ENCODE measurements at regions not wholly inside any gene's neighbourhood (a gene's known extent, or its start where the extent isn't known, plus 50 kb on each side); places are given as distances from the start of the nearest gene placed in this dataset.

DNA sequence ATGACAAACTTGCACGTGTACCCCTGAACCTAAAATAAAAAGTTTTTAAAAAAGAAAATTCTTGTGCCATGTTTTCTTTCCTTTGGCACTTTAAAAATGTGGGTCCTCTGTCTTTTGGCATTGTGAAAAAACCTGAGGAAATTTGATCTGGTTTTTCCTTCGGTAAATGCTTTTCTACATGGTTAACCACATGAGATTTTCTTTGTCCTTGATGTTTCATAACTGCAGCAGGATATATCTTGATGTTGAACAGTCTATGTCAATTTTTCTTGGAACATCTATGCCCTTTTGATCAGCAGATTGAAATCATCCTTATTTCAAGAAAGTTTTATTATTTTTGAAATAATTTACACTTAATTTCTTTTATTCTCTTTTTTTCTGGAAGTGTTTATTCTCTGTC lies 109.1 kb downstream of the TMEM17 start:
- TF ChIP-seq, protein P1, sequence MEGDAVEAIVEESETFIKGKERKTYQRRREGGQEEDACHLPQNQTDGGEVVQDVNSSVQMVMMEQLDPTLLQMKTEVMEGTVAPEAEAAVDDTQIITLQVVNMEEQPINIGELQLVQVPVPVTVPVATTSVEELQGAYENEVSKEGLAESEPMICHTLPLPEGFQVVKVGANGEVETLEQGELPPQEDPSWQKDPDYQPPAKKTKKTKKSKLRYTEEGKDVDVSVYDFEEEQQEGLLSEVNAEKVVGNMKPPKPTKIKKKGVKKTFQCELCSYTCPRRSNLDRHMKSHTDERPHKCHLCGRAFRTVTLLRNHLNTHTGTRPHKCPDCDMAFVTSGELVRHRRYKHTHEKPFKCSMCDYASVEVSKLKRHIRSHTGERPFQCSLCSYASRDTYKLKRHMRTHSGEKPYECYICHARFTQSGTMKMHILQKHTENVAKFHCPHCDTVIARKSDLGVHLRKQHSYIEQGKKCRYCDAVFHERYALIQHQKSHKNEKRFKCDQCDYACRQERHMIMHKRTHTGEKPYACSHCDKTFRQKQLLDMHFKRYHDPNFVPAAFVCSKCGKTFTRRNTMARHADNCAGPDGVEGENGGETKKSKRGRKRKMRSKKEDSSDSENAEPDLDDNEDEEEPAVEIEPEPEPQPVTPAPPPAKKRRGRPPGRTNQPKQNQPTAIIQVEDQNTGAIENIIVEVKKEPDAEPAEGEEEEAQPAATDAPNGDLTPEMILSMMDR (IDR thresholded peaks at IDR 0.05): no peak
- no peak for TF ChIP-seq POLR2AphosphoS5 (IDR thresholded peaks at IDR 0.05; ENCODE audit: low read depth, low read length)
- no peak for TF ChIP-seq TCF7L2 (IDR thresholded peaks at IDR 0.05; ENCODE audit: low read depth, low read length)
- TF ChIP-seq, protein P2, sequence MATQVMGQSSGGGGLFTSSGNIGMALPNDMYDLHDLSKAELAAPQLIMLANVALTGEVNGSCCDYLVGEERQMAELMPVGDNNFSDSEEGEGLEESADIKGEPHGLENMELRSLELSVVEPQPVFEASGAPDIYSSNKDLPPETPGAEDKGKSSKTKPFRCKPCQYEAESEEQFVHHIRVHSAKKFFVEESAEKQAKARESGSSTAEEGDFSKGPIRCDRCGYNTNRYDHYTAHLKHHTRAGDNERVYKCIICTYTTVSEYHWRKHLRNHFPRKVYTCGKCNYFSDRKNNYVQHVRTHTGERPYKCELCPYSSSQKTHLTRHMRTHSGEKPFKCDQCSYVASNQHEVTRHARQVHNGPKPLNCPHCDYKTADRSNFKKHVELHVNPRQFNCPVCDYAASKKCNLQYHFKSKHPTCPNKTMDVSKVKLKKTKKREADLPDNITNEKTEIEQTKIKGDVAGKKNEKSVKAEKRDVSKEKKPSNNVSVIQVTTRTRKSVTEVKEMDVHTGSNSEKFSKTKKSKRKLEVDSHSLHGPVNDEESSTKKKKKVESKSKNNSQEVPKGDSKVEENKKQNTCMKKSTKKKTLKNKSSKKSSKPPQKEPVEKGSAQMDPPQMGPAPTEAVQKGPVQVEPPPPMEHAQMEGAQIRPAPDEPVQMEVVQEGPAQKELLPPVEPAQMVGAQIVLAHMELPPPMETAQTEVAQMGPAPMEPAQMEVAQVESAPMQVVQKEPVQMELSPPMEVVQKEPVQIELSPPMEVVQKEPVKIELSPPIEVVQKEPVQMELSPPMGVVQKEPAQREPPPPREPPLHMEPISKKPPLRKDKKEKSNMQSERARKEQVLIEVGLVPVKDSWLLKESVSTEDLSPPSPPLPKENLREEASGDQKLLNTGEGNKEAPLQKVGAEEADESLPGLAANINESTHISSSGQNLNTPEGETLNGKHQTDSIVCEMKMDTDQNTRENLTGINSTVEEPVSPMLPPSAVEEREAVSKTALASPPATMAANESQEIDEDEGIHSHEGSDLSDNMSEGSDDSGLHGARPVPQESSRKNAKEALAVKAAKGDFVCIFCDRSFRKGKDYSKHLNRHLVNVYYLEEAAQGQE (IDR thresholded peaks at IDR 0.05; ENCODE audit: insufficient read depth in 1 of 2, low read depth in 2 of 2, low read length in 1 of 2): no peak

Measured in Panc1 (cell line).